CD4-positive, alpha-beta T cell treated with Interleukin-10 for 1 hour (primary cell): ENCODE measurements at regions not wholly inside any gene's neighbourhood (a gene's known extent, or its start where the extent isn't known, plus 50 kb on each side); places are given as distances from the start of the nearest gene placed in this dataset.
"Not testable (repeated sequence)": the region's sequence is repeated elsewhere in the genome, so short reads cannot be mapped to it uniquely, and the experiment has no call there.

Experiments used
- DNase-seq: peaks from one replicate; pipeline ENCODE4 v3.0.0-alpha.2; 2020

GRCh38 chr15:98088307-98088945 lies 127.9 kb downstream of the ARRDC4 start:
- not testable (repeated sequence) for DNase-seq

GRCh38 chr15:98089352-98089751 lies 128.8 kb downstream of the ARRDC4 start:
- not testable (repeated sequence) for DNase-seq

- not testable (repeated sequence) for DNase-seq
Measured at GRCh38 chr15:98097986-98098385, 137.5 kb downstream of the ARRDC4 start.

GRCh38 chr15:98100606-98101005 lies 140.1 kb downstream of the ARRDC4 start:
- not testable (repeated sequence) for DNase-seq

GRCh38 chr15:98103570-98103969 lies 143.1 kb downstream of the ARRDC4 start:
- DNase-seq: no peak

- not testable (repeated sequence) for DNase-seq
Measured at GRCh38 chr15:98104386-98105151, 144.1 kb downstream of the ARRDC4 start.

GRCh38 chr15:98106615-98107194 lies 146.2 kb downstream of the ARRDC4 start:
- DNase-seq: not testable (repeated sequence)

GRCh38 chr15:98111806-98112205 lies 151.3 kb downstream of the ARRDC4 start:
- no peak for DNase-seq

GRCh38 chr15:98113327-98113726 lies 152.8 kb downstream of the ARRDC4 start:
- no peak for DNase-seq

- no peak for DNase-seq
Measured at GRCh38 chr15:98120561-98120960, 160.1 kb downstream of the ARRDC4 start.

- no peak for DNase-seq
Measured at GRCh38 chr15:98121536-98121935, 161.0 kb downstream of the ARRDC4 start.

- DNase-seq: no peak
Measured at GRCh38 chr15:98121957-98122356, 161.5 kb downstream of the ARRDC4 start.

- no peak for DNase-seq
Measured at GRCh38 chr15:98123297-98123696, 162.8 kb downstream of the ARRDC4 start.

GRCh38 chr15:98123834-98124233 lies 163.3 kb downstream of the ARRDC4 start:
- DNase-seq: no peak

GRCh38 chr15:98124581-98124980 lies 164.1 kb downstream of the ARRDC4 start:
- no peak for DNase-seq

- DNase-seq: no peak
Measured at GRCh38 chr15:98126326-98127085, 166.0 kb downstream of the ARRDC4 start.

- no peak for DNase-seq
Measured at GRCh38 chr15:98127586-98127985, 167.1 kb downstream of the ARRDC4 start.

GRCh38 chr15:98131924-98132323 lies 171.4 kb downstream of the ARRDC4 start:
- no peak for DNase-seq

- DNase-seq: no peak
Measured at GRCh38 chr15:98134905-98135304, 174.4 kb downstream of the ARRDC4 start.

- DNase-seq: no peak
Measured at GRCh38 chr15:98138910-98139309, 178.4 kb downstream of the ARRDC4 start.

GRCh38 chr15:98139337-98139736 lies 178.8 kb downstream of the ARRDC4 start:
- no peak for DNase-seq

- DNase-seq: no peak
Measured at GRCh38 chr15:98142572-98142971, 182.1 kb downstream of the ARRDC4 start.

GRCh38 chr15:98143116-98143515 lies 182.6 kb downstream of the ARRDC4 start:
- no peak for DNase-seq
